Hepatocyte (in vitro differentiated cells): ENCODE measurements at regions not wholly inside any gene's neighbourhood (a gene's known extent, or its start where the extent isn't known, plus 50 kb on each side); places are given as distances from the start of the nearest gene placed in this dataset.
"Not testable (repeated sequence)": the region's sequence is repeated elsewhere in the genome, so short reads cannot be mapped to it uniquely, and the experiment has no call there.

Experiments
- DNase-seq: peaks from one replicate; pipeline ENCODE4 v3.0.0-alpha.2; 2016; ENCODE audit warnings: low spot score
- H2AFZ ChIP-seq: fragments of 200-600 bp; sonication (generic); 2 replicates; pipeline ENCODE4 v1.6.0; 2016; ENCODE audit warnings: antibody characterized with exemption, mild to moderate bottlenecking
- H3K27ac ChIP-seq: fragments of 200-600 bp; sonication (generic); 2 replicates; pipeline ENCODE4 v1.5.1; 2016; ENCODE audit warnings: mild to moderate bottlenecking
- H3K27me3 ChIP-seq: fragments of 200-600 bp; sonication (generic); 2 replicates; pipeline ENCODE4 v1.6.1; 2016
- H3K36me3 ChIP-seq: fragments of 200-600 bp; sonication (generic); replicated peaks from 2 replicates; pipeline ENCODE4 v1.5.1; 2016; ENCODE audit warnings: low read depth; ENCODE audit not compliant: insufficient read depth
- H3K4me1 ChIP-seq: fragments of 200-600 bp; sonication (generic); 2 replicates; pipeline ENCODE4 v1.5.1; 2016; ENCODE audit warnings: mild to moderate bottlenecking, moderate library complexity; ENCODE audit not compliant: insufficient read depth
- H3K4me2 ChIP-seq: fragments of 200-600 bp; sonication (generic); 2 replicates; pipeline ENCODE4 v1.6.0; 2016
- H3K4me3 ChIP-seq: fragments of 200-600 bp; sonication (generic); 2 replicates; pipeline ENCODE4 v1.5.1; 2016; ENCODE audit warnings: mild to moderate bottlenecking
- H3K79me2 ChIP-seq: fragments of 200-600 bp; sonication (generic); 2 replicates; pipeline ENCODE4 v1.6.0; 2017; ENCODE audit warnings: mild to moderate bottlenecking
- H3K9me2 ChIP-seq: fragments of 200-600 bp; sonication (generic); replicated peaks from 2 replicates; pipeline ENCODE4 v1.6.0; 2017; ENCODE audit warnings: mild to moderate bottlenecking; ENCODE audit not compliant: insufficient read depth
- H3K9me3 ChIP-seq: fragments of 200-600 bp; sonication (generic); 2 replicates; pipeline ENCODE4 v1.5.1; 2016; ENCODE audit warnings: low read depth, mild to moderate bottlenecking
- H4K20me1 ChIP-seq: fragments of 200-600 bp; sonication (generic); 2 replicates; pipeline ENCODE4 v1.6.0; 2016; ENCODE audit warnings: mild to moderate bottlenecking; ENCODE audit not compliant: insufficient read depth, poor library complexity, severe bottlenecking
- CTCF ChIP-seq: fragments of 200-600 bp; sonication (generic); IDR thresholded peaks from 2 replicates; pipeline ENCODE4 v1.5.1; 2016; ENCODE audit warnings: antibody characterized with exemption, mild to moderate bottlenecking; ENCODE audit not compliant: poor library complexity
- EZH2 ChIP-seq: fragments of 200-600 bp; sonication (generic); IDR thresholded peaks from 2 replicates; pipeline ENCODE4 v1.6.1; 2016; ENCODE audit warnings: antibody characterized with exemption, mild to moderate bottlenecking, borderline replicate concordance
- EZH2phosphoT487 ChIP-seq: fragments of 200-600 bp; sonication (generic); IDR thresholded peaks from one replicate; pipeline ENCODE4 v1.6.1; 2018; ENCODE audit warnings: antibody characterized with exemption, mild to moderate bottlenecking, low read depth, moderate library complexity; ENCODE audit not compliant: unreplicated experiment, severe bottlenecking
- WGBS: methylation state at CpG from one replicate; pipeline ENCODE4 v1.1.6; 2016; ENCODE audit warnings: low lambda C conversion rate; ENCODE audit errors: missing lambda C conversion rate; 5-methylcytosine and 5-hydroxymethylcytosine counted together

- Histone ChIP-seq H3K79me2 (no peaks in the 10 kb centered on the region), H4K20me1 (no peaks in the 10 kb centered on the region), H3K4me2 (peak overlapping the region; percentile 31), H3K36me3 (no peaks in the 10 kb centered on the region), H3K27ac (no peak overlapping the region), H3K4me1 (no peaks in the 10 kb centered on the region), H2AFZ (no peak overlapping the region), H3K9me2 (no peaks in the 10 kb centered on the region), H3K27me3 (no peaks in the 10 kb centered on the region), H3K9me3 (peaks cover 4% of the 10 kb centered on the region), H3K4me3 (no peak overlapping the region)
- WGBS: 76% methylated on average over 7 of the region's 7 CpGs
- no peak for TF ChIP-seq EZH2phosphoT487
- no peak for DNase-seq
Observed at GRCh38 chr6:9697263-9697931, 717.5 kb downstream of the TFAP2A start.

GRCh38 chr6:9690388-9690787 lies 724.5 kb downstream of the TFAP2A start:
- H3K36me3 ChIP-seq: no peaks in the 10 kb centered on the region
- no peak overlapping the region for H2AFZ ChIP-seq
- H3K4me2 ChIP-seq: no peak overlapping the region
- no peaks in the 10 kb centered on the region for H4K20me1 ChIP-seq
- H3K4me3 ChIP-seq: no peak overlapping the region
- no peak overlapping the region for H3K27ac ChIP-seq
- no peaks in the 10 kb centered on the region for H3K27me3 ChIP-seq
- H3K9me2 ChIP-seq: no peaks in the 10 kb centered on the region
- no peaks in the 10 kb centered on the region for H3K4me1 ChIP-seq
- no peaks in the 10 kb centered on the region for H3K9me3 ChIP-seq
- no peak for TF ChIP-seq EZH2
- no peak for TF ChIP-seq EZH2phosphoT487
- no peak for TF ChIP-seq CTCF
- DNase-seq: no peak
- no peaks in the 10 kb centered on the region for H3K79me2 ChIP-seq

GRCh38 chr6:9680727-9681126 lies 734.1 kb downstream of the TFAP2A start:
- not testable (repeated sequence) for H2AFZ ChIP-seq, H3K4me2 ChIP-seq, H3K9me3 ChIP-seq, H3K4me1 ChIP-seq, H3K4me3 ChIP-seq, H3K36me3 ChIP-seq, DNase-seq, H3K79me2 ChIP-seq, H4K20me1 ChIP-seq, H3K27ac ChIP-seq, H3K9me2 ChIP-seq, H3K27me3 ChIP-seq
- 95% methylated on average over 6 of the region's 6 CpGs for WGBS

GRCh38 chr6:9675122-9675521 lies 739.8 kb downstream of the TFAP2A start:
- Histone ChIP-seq H3K79me2 (no peaks in the 10 kb centered on the region), H3K4me1 (no peaks in the 10 kb centered on the region), H3K4me2 (no peak overlapping the region), H3K27me3 (no peaks in the 10 kb centered on the region), H3K27ac (no peak overlapping the region), H3K36me3 (no peaks in the 10 kb centered on the region), H3K9me3 (no peaks in the 10 kb centered on the region), H4K20me1 (no peaks in the 10 kb centered on the region), H3K9me2 (no peaks in the 10 kb centered on the region), H3K4me3 (no peak overlapping the region), H2AFZ (no peak overlapping the region)
- DNase-seq: no peak
- no peak for TF ChIP-seq CTCF
- no peak for TF ChIP-seq EZH2phosphoT487
- TF ChIP-seq EZH2: no peak
- WGBS: 57% methylated on average over 1 of the region's 1 CpG
